AG04450 (cell line): ENCODE measurements at regions not wholly inside any gene's neighbourhood (a gene's known extent, or its start where the extent isn't known, plus 50 kb on each side); places are given as distances from the start of the nearest gene placed in this dataset.

ENCODE experiments used
- CTCF ChIA-PET: fragments of 300-600, 350-600 bp; formaldehyde crosslinking; extraction: SDS; loops from one replicate; lab custom pipeline; 2022; ENCODE audit warnings: antibody characterized with exemption, inconsistent platforms; lab: Charles Lee
- POLR2A ChIA-PET: fragments of 350-600 bp; formaldehyde crosslinking; extraction: SDS; loops from one replicate; lab custom pipeline; 2021; ENCODE audit warnings: antibody characterized with exemption, inconsistent platforms; lab: Yijun Ruan, JAX
- DNase-seq: peaks from one replicate; pipeline ENCODE4 v3.0.0-alpha.2; 2011; ENCODE audit warnings: low read depth, low spot score
- H3K27ac ChIP-seq: one replicate; pipeline ENCODE4 v1.5.1; 2012; ENCODE audit warnings: low read depth, low read length, control low read depth
- H3K27me3 ChIP-seq: one replicate; pipeline ENCODE4 v1.6.0; 2012; ENCODE audit warnings: low read length; ENCODE audit not compliant: control insufficient read depth, insufficient read depth
- H3K4me3 ChIP-seq: 2 replicates; pipeline ENCODE4 v1.5.1; 2011; ENCODE audit warnings: mild to moderate bottlenecking, low read depth, low read length, control low read depth
- H3K9me3 ChIP-seq: 2 replicates; pipeline ENCODE4 v1.5.1; 2012; ENCODE audit warnings: low read length; ENCODE audit not compliant: control insufficient read depth, insufficient read depth
- CTCF ChIP-seq: IDR thresholded peaks from 2 replicates; pipeline ENCODE4 v1.5.1; 2011; ENCODE audit warnings: low read depth, low read length, control low read depth, inconsistent platforms

GRCh38 chr2:150012986-150013385, 425.4 kb upstream of the MMADHC start:
- no peaks in the 10 kb centered on the region for H3K9me3 ChIP-seq
- ChIA-PET CTCF (no interaction called here), POLR2A (no interaction called here)
- H3K27ac ChIP-seq, result no peak overlapping the region
- no peak for DNase-seq
- no peak for TF ChIP-seq CTCF
- no peaks in the 10 kb centered on the region for H3K27me3 ChIP-seq
- no peak overlapping the region for H3K4me3 ChIP-seq

GRCh38 chr2:150011161-150011730, 423.7 kb upstream of the MMADHC start:
- Histone ChIP-seq H3K4me3 (no peak overlapping the region), H3K9me3 (no peaks in the 10 kb centered on the region), H3K27ac (no peak overlapping the region), H3K27me3 (no peaks in the 10 kb centered on the region)
- ChIA-PET CTCF (no interaction called here), POLR2A (no interaction called here)
- TF ChIP-seq CTCF, result no peak
- DNase-seq, result no peak

- ChIA-PET CTCF (interaction anchor here (0.6 to 0.7 kb wide), 2 partner anchors 238 to 264 kb away, joined by 3 read pairs; no protein-coding TSS in a partner anchor), POLR2A (no interaction called here)
- TF ChIP-seq CTCF, result no peak
- Histone ChIP-seq H3K9me3 (no peaks in the 10 kb centered on the region), H3K27me3 (no peaks in the 10 kb centered on the region), H3K27ac (no peak overlapping the region), H3K4me3 (no peak overlapping the region)
- DNase-seq, result no peak
Measured at GRCh38 chr2:150008901-150009300, 421.3 kb upstream of the MMADHC start.

GRCh38 chr2:150007815-150008430, 420.3 kb upstream of the MMADHC start:
- POLR2A ChIA-PET, result no interaction called here
- DNase-seq, result no peak

More at GRCh38 chr2:150007815-150008430, 420.3 kb upstream of the MMADHC start:
- no peak overlapping the region for H3K27ac ChIP-seq
- H3K27me3 ChIP-seq, result no peaks in the 10 kb centered on the region
- TF ChIP-seq CTCF, result no peak
- H3K4me3 ChIP-seq, result no peak overlapping the region
- CTCF ChIA-PET, result interaction anchor here (0.6 kb wide), 1 partner anchor 239 kb away, joined by 3 read pairs; no protein-coding TSS in a partner anchor
- no peaks in the 10 kb centered on the region for H3K9me3 ChIP-seq
